OCI-LY7 (cell line): ENCODE measurements at regions not wholly inside any gene's neighbourhood (a gene's known extent, or its start where the extent isn't known, plus 50 kb on each side); places are given as distances from the start of the nearest gene placed in this dataset.

Source experiments
- BruUV-seq: library from RNA; stranded (reverse); fragments of 400-500 nt; replicated peaks from 2 replicates; lab custom pipeline; 2021; lab: Mats Ljungman, UMichigan
- CTCF ChIA-PET: fragments of 300-600 bp; sonication (Branson Sonifier 250); formaldehyde crosslinking; loops from one replicate; lab custom pipeline; 2022; ENCODE audit warnings: antibody characterized with exemption; ENCODE audit not compliant: unreplicated experiment; lab: Charles Lee
- POLR2A ChIA-PET: fragments of 300-600 bp; sonication (Branson Sonifier 250); formaldehyde crosslinking; loops from one replicate; lab custom pipeline; 2022; ENCODE audit warnings: antibody characterized with exemption; lab: Charles Lee
- DNase-seq: peaks from one replicate; pipeline ENCODE4 v3.0.0-alpha.2; 2015; ENCODE audit warnings: low spot score
- H2AFZ ChIP-seq: fragments of 200-600 bp; sonication (generic), shearing (Covaris generic); 2 replicates; pipeline ENCODE4 v1.6.1; 2014; ENCODE audit warnings: mild to moderate bottlenecking, antibody characterized with exemption, low read length, moderate library complexity
- H3K27ac ChIP-seq: fragments of 200-600 bp; sonication (generic); 2 replicates; pipeline ENCODE4 v1.5.1; 2014; ENCODE audit warnings: mixed run types, low read depth, mild to moderate bottlenecking, moderate library complexity, low read length, inconsistent platforms; ENCODE audit not compliant: poor library complexity, severe bottlenecking
- H3K36me3 ChIP-seq: fragments of 200-600 bp; sonication (generic); 2 replicates; pipeline ENCODE4 v1.6.1; 2014; ENCODE audit warnings: mild to moderate bottlenecking, antibody characterized with exemption, low read length, moderate library complexity, mixed read lengths; ENCODE audit not compliant: insufficient read depth
- H3K4me1 ChIP-seq: fragments of 200-600 bp; sonication (generic); 2 replicates; pipeline ENCODE4 v1.5.1; 2014; ENCODE audit warnings: mild to moderate bottlenecking, low read length; ENCODE audit not compliant: insufficient read depth, poor library complexity, severe bottlenecking
- H3K4me2 ChIP-seq: fragments of 200-600 bp; sonication (generic); 2 replicates; pipeline ENCODE4 v1.6.1; 2014; ENCODE audit warnings: mild to moderate bottlenecking, low read length
- H3K4me3 ChIP-seq: fragments of 200-600 bp; sonication (generic); 2 replicates; pipeline ENCODE4 v1.5.1; 2014; ENCODE audit warnings: mild to moderate bottlenecking, low read depth, low read length; ENCODE audit not compliant: poor library complexity, severe bottlenecking
- H3K79me2 ChIP-seq: fragments of 200-600 bp; sonication (generic); 2 replicates; pipeline ENCODE4 v1.6.1; 2016; ENCODE audit warnings: low read depth, mild to moderate bottlenecking, low read length, moderate library complexity, mixed read lengths; ENCODE audit not compliant: insufficient read depth
- H3K9me2 ChIP-seq: fragments of 200-600 bp; sonication (generic); 2 replicates; pipeline ENCODE4 v1.6.1; 2016; ENCODE audit warnings: mild to moderate bottlenecking, low read length, mixed read lengths; ENCODE audit not compliant: insufficient read depth
- H3K9me3 ChIP-seq: fragments of 200-600 bp; sonication (generic); 2 replicates; pipeline ENCODE4 v1.6.1; 2014; ENCODE audit warnings: mild to moderate bottlenecking, mixed run types, low read length, mixed read lengths
- H4K20me1 ChIP-seq: fragments of 200-600 bp; sonication (generic); 2 replicates; pipeline ENCODE4 v1.6.1; 2014; ENCODE audit warnings: mild to moderate bottlenecking, antibody characterized with exemption, low read length, moderate library complexity, mixed read lengths; ENCODE audit not compliant: insufficient read depth
- EZH2phosphoT487 ChIP-seq: fragments of 200-600 bp; sonication (generic); IDR thresholded peaks from 2 replicates; pipeline ENCODE4 v1.6.1; 2018; ENCODE audit warnings: low read depth, borderline replicate concordance, mild to moderate bottlenecking, mixed run types, antibody characterized with exemption, low read length, moderate library complexity, mixed read lengths
- intact Hi-C: fragments of 100-400 bp; cut with micrococcal nuclease; formaldehyde crosslinking; loops from one replicate; pipeline ENCODE4 v1.10.0; 2022; ENCODE audit not compliant: unreplicated experiment
- TF ChIP-seq, protein P1 (sequence below): fragments of 200-600 bp; sonication (generic); conservative IDR thresholded peaks from 2 replicates; pipeline ENCODE4 v1.5.1; 2014; ENCODE audit warnings: mild to moderate bottlenecking, antibody characterized with exemption, low read length, moderate library complexity, mixed read lengths

DNA sequence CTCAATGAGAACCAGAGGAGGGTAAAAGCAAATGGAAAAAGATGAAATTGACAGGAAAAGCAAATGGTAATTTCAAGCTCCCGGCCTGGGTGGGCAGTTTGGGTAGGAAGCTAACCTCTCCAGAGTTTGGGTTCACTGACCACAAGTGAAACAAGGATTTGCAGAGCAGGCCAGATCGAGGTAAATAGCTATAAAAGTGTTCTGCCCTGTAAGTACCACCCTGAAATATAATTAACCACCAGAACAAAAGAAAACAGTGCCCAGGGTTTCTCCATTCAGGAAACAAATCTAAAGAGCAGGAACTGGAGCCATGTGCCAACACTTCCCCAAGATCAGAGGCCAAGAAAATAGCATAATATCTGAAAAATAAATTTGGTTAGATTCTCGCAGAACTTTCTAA lies 276.7 kb upstream of the MEOX2 start:
- Histone ChIP-seq H3K27ac (no peak overlapping the region), H3K79me2 (no peaks in the 10 kb centered on the region), H3K4me1 (no peaks in the 10 kb centered on the region), H3K4me2 (no peak overlapping the region), H2AFZ (no peak overlapping the region), H3K4me3 (no peak overlapping the region), H3K9me3 (no peaks in the 10 kb centered on the region), H3K36me3 (no peaks in the 10 kb centered on the region), H3K9me2 (no peaks in the 10 kb centered on the region), H4K20me1 (no peaks in the 10 kb centered on the region)
- BruUV-seq: no TSS peak
- intact Hi-C loops: no loop called here
- TF ChIP-seq EZH2phosphoT487: no peak
- TF ChIP-seq, protein P1, sequence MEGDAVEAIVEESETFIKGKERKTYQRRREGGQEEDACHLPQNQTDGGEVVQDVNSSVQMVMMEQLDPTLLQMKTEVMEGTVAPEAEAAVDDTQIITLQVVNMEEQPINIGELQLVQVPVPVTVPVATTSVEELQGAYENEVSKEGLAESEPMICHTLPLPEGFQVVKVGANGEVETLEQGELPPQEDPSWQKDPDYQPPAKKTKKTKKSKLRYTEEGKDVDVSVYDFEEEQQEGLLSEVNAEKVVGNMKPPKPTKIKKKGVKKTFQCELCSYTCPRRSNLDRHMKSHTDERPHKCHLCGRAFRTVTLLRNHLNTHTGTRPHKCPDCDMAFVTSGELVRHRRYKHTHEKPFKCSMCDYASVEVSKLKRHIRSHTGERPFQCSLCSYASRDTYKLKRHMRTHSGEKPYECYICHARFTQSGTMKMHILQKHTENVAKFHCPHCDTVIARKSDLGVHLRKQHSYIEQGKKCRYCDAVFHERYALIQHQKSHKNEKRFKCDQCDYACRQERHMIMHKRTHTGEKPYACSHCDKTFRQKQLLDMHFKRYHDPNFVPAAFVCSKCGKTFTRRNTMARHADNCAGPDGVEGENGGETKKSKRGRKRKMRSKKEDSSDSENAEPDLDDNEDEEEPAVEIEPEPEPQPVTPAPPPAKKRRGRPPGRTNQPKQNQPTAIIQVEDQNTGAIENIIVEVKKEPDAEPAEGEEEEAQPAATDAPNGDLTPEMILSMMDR: no peak
- no peak for DNase-seq
- POLR2A ChIA-PET: no interaction called here
- CTCF ChIA-PET: no interaction called here

DNA sequence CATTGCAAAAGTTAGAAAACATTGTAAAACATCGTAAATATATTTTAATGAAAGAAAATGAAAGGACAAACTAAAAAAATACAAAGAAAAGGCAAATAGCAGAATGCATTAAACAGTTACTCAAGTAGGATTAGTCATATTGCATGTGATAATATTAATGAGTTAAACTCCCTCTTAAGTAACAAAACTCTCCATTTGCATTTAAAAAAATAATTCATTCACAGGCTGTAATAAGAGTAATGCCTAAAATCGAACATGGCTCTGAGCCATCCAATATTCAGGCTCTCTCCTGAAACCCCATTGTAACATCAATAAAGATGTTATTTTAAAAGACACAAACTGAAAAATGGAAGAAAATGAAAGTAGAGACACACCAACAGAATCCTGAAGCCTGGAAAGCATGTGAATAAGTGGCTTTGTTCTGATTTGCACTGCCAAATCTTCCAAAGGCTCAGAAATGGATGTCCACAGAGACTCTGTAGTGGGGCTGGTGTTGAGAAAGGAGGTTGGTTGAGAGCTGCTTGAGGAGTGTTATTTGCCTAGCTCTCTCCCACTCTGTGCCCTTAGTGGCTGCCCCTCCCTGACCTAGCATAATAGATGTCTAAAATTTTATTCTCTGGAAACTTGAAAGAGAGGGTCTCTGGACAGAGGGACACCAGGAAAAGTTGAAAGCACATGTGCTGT lies 268.3 kb upstream of the MEOX2 start:
- Histone ChIP-seq H3K4me2 (no peak overlapping the region), H3K79me2 (no peaks in the 10 kb centered on the region), H3K9me3 (no peaks in the 10 kb centered on the region), H3K4me1 (no peaks in the 10 kb centered on the region), H3K27ac (no peak overlapping the region), H4K20me1 (no peaks in the 10 kb centered on the region), H3K9me2 (no peaks in the 10 kb centered on the region), H3K4me3 (no peak overlapping the region), H3K36me3 (no peaks in the 10 kb centered on the region), H2AFZ (no peak overlapping the region)
- no peak for DNase-seq
- intact Hi-C loops: no loop called here
- no TSS peak for BruUV-seq
- CTCF ChIA-PET: no interaction called here
- POLR2A ChIA-PET: no interaction called here
- TF ChIP-seq, protein P1: no peak
- TF ChIP-seq EZH2phosphoT487: no peak

DNA sequence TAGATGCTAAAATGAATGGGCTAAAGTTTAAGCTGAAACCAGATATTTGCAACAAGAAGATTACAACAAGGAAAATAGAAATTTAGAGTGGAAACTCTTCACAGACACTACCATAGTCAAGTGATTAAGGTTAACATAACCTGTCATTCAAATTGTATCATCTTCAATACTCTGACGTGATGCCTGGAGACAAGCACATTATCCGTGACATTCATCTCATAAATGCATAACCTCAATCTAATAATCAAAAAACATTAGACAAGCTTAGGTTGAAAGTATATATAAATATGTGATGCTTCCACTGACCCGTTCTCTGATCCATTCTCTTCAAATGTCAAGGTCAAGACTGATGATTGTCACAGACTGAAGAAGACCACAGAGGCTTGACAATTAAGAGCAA lies 263.8 kb upstream of the MEOX2 start:
- Histone ChIP-seq H3K9me3 (no peaks in the 10 kb centered on the region), H4K20me1 (no peaks in the 10 kb centered on the region), H3K27ac (no peak overlapping the region), H3K4me2 (no peak overlapping the region), H2AFZ (no peak overlapping the region), H3K4me1 (no peaks in the 10 kb centered on the region), H3K9me2 (no peaks in the 10 kb centered on the region), H3K79me2 (no peaks in the 10 kb centered on the region), H3K4me3 (no peak overlapping the region), H3K36me3 (no peaks in the 10 kb centered on the region)
- no peak for DNase-seq
- BruUV-seq: no TSS peak
- TF ChIP-seq, protein P1: no peak
- TF ChIP-seq EZH2phosphoT487: no peak
- ChIA-PET POLR2A (no interaction called here), CTCF (no interaction called here)
- intact Hi-C loops: no loop called here
